HG02852 (cell line): ENCODE measurements at regions not wholly inside any gene's neighbourhood (a gene's known extent, or its start where the extent isn't known, plus 50 kb on each side); places are given as distances from the start of the nearest gene placed in this dataset.
"Not testable (repeated sequence)": the region's sequence is repeated elsewhere in the genome, so short reads cannot be mapped to it uniquely, and the experiment has no call there.

ENCODE experiments used
- ATAC-seq: cut with Tn5 transposase; IDR thresholded peaks from one replicate; pipeline ENCODE4 v1.9.1; 2021; ENCODE audit warnings: mild to moderate bottlenecking, moderate library complexity; ENCODE audit not compliant: unreplicated experiment

DNA sequence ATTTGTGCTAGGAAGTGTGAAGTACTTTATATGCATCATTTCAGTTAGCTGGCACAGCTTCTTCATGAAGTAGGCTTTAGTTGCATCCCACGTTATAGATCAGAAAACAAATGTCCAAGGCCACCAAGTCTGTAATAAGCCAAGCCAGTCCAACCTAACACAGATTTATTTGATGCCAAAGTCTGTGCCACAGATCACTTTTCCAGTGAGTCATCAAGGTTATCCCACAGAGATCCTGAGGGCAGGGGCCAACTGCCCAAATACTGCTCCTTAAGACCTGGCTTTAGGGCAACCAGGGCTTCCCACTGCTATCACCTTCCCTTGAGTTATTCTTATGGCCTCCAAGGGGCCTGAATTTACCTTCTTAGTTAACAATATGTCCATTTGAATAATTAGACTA lies 1340.4 kb downstream of the XPNPEP1 start:
- ATAC-seq, result no peak

DNA sequence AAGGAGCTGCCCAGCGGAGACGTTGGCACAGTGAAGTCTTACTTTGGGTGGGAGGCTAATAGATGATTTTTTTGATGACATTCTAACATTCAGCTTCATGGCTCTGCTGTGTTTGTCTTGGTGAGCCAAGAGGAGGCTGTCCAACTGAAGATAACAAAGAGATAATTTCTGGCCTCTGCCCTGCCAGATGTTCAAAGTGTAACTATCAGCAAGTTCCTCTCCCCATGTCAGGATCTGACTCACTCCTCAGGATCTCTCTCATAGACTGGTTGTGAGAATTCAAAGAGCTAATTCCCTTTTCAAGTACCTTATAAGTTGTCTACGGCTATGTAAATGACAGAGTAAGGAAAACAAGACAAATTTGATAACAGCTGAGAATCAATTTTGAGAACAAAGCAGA lies 1340.9 kb downstream of the XPNPEP1 start:
- no peak for ATAC-seq

DNA sequence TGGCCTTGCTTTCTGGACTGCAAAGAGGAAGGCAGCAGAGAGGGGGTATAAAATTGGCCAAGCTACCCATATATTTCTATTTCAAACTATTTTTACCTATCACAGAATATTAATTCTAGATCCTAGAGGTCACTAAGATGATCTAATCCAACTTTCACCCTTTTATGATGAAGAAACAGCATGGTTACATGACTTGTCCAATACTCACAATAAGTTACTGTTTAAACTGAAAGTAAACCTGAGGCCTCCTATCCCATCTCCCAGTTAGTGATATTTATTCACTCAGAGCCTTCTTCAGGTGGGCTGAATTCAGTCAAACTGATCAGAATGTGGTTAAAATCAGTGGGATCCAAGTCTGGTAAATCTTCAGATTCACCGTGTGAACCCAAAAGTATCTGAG lies 1345.1 kb downstream of the XPNPEP1 start:
- ATAC-seq, result no peak

DNA sequence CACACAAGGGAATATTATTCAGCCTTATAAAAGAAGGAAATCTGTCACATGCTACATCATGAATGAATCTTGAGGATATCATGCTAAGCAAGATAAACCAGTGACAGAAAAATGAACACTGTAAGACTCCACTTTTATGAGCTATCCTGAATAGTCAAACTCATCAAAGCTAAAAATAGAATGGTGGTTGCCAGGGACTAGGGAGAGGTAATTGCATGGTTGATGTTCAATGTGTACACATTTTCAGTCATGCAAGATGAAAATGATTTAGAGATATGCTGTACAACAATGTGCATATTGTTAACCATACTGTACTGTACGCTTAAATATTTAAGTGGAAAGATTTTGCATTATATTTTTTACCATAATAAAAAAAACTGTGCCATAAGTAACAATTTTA lies 1349.1 kb downstream of the XPNPEP1 start:
- no peak for ATAC-seq

DNA sequence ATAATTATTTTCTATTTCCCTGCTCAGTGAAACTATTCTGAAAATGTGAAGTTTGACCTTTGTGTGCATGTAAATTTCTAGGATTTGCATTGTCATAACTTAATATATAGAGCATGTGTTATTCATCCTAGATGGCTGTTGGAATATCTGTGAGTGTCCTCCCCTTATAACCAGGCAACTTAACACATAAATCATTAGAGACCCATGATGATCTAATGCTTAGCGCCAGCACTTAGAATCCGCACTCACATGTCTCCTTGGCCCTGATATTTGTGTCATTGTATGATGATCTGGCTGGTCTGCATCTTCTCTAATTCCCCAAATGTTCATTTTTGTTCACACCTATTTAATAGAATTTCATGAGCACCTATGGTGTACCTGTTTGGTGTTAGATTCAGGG lies 1354.5 kb downstream of the XPNPEP1 start:
- no peak for ATAC-seq

DNA sequence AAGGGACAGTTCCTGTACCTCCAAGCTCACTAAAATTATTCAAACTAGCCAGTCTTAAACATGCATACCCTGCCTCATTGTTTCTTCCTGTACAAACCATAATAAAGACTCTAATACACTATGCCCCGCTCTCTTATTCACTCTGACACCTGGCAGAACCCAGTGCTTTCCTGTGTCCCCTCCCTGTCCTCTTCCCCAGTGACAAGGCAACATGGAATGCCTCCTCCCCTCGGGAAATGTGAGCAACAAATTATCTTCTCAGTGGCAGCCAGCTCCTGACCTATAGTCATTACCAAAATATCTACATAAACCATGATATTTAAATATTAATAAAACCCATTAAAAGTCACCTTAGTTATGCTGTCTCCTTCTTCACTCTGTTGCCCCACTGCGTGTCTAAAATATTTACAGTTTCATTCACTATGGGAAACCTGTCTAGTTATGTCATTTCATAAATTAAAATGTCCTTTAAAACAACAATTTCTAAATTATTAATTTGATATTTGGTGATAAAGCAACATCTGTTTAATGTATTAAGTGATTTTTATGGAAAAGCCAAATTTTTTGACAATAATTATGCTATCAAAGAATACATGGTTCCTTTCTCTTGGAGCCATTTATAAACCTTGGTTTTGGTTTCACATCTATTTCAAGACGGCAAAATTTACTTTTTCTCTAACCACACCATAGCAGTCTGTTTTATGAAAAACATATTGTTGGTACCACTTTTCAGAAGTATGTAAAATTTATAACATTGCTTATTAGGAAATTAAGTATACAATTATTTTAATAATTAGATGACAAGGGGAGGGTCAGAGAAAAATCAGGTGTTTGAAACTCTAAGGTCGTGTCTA lies 1355.2 kb downstream of the XPNPEP1 start:
- peak; percentile 75 for ATAC-seq

DNA sequence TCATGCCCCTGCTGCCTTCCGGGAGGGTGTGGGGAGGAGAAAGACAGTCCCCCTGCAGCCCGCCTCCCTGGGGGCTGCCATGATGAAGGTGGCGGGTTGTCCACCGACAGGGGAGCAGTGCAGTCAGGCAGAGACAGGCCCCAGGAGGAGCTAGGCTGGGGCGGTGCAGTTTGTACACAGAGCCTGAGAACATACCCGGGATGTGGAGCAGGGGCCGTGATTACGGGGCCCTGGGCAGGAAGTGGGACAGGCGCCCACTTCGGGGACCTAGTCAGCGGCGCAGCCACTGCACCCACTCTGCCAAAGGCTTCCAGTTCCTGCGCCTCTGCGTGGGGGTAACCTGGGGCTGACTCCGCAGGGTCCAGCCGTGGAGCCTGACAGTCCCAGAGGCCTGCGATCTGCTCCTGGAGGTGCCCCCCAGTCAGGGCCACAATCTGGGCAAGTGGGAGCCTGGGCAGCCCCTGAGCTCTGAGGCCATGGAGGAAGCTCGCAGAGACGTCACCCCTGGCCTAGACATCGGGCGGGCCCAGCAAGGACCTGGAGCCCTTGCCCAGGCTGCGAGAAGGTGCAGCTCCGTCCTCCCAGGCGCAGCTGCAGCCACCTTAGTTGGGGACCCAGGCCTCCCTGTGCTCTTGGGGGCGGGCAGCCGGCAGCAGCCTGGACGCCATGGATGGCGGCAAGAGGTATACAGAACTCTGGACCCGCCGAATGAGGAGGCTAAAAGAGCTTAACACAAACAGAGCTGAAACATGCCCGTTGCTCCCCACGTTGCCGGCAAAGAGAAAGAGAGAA lies 1356.8 kb downstream of the XPNPEP1 start:
- ATAC-seq, result no peak

DNA sequence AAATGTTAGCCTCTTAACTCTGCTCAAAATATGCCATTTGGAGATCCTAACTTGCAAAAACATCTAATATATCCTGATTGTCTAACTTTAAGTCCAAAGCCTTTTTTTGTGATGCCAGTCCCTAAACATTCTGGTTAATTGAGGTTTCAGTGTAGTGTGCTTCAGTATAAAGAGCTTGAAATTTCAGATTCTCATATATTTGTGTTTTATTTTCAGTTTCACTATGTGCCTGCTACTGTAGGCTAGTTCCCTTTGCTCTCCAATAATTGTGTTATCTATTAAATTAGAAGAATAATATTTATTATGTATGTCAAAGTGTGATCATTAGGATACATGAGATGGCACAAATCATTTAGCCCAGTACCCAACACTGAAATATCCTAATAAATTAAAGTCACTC lies 1361.2 kb downstream of the XPNPEP1 start:
- ATAC-seq, result no peak

DNA sequence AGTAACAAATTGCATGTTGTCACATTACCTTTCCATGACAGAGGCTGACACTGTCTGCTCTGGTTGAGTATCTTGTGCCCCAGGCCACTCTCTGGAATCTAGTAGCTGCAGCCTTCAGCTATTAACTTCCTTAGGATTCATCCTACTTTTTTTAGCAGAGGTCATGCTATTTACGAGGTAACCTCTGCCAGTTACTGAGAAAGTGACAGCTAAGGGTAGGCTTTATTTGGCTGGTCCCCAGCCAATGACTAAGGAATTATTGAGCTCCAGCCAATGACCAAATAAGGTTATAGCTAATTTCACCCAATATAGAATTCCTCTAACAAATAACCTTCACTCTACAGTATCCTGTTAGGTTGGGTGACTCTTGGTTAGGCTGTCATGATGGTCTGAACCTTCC lies 1361.7 kb downstream of the XPNPEP1 start:
- ATAC-seq, result no peak

DNA sequence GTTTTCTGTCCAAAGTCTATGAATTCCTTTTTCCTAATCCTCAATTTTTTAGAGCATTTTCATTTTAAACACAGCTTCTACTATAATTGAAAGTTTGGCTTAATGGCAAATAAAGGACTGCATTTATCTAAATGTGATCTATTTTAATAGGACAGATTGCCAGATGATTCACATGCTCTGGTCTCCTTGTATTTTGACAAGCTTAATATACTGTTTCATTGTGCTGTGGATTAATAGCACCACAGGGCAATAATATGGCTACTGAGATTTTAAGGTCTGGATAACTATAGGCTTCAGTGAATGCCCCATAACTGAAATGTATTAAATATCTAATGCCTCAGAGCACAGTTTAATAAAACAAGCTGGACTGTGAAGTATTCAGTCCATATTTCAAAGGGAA lies 1362.8 kb downstream of the XPNPEP1 start:
- no peak for ATAC-seq

DNA sequence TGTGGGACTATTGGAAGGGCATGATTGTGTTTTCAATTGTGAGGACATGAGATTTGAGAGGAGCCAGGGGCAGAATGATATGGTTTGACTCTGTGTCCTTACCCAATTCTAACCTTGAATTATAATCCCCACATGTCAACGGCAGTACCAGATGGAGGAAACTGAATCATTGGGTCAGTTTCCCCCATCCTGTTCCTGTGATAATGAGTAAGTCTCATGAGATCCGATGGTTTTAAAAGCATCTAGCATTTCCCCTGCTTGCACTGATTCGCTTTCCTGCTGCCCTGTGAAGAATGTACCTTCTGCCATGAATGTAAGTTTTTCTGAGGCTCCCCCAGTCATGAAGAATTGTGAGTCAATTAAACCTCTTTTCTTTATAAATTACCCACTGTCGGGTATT lies 1367.1 kb downstream of the XPNPEP1 start:
- ATAC-seq, result no peak

DNA sequence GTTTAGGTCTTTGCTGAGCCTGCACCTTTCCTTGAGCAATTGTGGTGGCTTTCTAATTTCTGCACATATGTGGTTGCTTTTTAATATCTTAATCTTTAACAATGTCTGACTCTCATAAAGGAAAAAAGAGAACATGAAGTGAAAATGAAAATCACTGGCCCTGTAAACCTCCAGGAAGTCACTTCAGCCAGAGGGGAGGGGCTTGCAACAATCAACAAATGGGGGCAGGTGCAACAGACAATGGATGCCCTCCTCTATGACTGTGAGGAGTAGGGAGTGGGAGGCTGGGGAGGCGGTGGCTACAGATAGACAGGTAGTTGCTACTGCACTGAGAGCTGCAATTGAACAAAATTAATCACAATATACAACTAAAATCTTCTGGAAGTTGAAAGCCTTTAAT lies 1377.4 kb downstream of the XPNPEP1 start:
- ATAC-seq, result peak; percentile 90

DNA sequence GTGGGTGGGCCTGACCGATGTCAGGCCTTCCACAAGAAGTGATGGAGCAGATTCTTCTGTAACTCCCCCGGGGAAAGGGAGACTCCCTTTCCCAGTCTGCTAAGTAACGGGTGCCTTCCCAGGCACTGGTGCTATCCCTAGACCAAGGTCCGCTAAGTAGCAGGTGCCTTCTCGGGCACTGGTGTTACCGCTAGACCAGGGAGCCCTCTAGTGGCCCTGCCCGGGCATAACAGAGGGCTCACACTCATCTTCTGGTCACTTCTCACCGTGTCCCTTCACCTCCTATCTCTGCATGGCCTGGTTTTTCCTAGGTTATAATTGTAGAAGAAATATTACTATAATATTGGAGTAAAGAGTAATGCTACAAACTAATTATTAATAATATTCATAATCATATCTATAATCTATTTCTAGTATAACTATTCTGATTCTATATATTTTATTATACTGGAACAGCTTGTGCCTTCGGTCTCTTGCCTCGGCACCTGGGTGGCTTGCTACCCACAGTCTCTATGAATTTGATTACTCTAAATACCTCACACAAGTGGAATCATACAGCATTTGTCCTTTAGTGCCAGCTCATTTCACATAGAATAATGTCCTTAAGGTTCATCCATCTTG lies 1378.7 kb downstream of the XPNPEP1 start:
- ATAC-seq, result peak; percentile 71

DNA sequence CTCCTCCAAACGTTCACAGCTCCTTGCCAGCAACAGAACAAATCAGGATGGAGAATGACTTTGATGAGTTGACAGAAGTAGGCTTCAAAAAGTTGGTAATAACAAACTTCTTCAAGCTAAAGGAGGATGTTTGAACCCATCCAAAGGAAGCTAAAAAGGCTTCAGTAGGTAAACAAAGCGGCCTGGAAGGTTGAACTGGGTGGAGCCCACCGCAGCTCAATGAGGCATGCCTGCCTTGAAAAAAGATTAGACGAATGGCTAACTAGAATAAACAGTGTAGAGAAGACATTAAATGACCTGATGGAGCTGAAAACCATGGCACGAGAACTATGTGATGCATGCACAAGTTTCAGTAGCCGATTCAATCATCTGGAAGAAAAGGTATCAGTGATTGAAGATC lies 1369.0 kb upstream of the SORCS1 start:
- ATAC-seq, result not testable (repeated sequence)

DNA sequence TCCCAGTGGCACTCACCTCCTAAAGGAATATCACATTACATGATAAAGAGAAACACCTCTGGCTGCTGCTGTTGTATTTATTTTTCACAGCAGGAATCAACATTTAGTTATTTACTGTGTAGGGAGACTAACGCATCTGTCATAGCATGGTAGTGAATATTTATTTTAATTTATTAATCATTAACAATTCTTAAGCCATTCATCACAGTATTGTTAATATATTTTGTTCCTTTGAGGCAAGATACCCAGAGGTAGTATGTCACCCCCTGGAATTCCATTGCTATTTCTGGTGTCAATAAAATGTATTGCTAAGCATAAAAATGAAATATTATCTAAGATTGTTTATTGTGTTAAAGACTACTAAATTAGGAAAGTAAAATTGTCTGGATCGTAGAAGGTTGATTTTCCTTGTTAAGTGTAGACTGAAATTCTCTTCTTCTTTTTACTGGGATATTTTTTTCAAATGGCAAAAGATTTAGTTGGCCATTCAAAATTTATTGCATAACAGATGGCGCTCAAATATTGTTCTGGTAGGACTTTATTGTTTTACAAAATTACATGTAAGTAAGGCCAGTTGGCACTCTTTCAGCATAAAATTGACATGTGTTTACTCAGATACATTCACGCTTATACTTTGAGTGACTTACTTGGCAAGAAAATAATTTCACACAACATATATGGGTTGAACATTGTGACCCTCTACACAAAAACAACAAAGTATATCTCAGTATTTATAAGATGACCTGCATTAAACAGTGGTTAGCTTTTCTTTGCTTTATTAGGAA lies 1358.7 kb upstream of the SORCS1 start:
- no peak for ATAC-seq

DNA sequence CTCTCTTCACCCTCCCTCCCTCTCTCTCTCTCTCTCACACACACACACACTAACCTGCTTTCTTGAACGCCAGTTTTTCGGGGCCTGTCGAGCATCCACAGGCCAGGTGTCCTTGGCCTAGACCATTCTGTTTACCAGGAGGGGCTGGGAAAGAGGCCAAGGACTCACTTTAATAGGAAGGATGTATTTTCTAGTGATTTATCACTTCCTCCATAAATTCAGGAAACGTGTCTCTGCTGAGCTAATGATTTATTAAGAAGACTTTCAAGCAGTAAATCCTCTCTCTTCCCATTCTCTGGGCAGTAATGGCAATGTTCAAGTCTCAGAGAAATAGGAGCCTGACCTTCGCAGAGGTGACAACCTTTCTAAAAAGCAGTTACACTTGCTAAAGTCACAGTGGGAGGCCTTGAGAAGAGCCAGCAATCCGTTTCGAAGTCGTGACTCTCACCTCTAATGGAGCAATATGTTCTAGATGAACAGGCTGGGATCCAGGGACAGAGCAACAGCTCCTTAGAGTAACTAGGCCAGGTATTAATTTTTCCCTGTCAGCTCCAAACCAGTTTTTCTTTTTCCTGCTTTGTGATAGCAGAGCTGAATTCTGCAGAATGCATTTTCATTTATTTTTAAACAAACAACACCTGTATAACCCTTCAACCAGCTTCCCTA lies 1357.5 kb upstream of the SORCS1 start:
- ATAC-seq, result no peak

DNA sequence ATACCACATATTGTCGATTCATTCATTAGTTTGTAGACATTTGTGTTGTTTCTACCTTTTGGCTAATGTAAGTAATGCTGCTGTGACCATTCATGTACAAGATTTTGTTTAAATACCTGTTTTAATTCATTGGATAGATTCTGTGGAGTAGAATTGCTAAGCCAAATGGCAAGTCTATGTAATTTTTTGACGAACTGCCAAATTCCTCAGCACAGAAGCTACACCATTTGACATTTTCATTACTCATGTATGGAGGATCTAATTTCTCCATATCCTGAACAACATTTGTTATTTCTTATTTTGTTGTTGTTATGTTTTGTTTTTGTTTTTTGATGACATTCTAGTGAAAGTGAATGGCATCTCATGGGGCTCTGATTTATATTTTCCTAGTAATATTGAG lies 1351.3 kb upstream of the SORCS1 start:
- ATAC-seq, result no peak

DNA sequence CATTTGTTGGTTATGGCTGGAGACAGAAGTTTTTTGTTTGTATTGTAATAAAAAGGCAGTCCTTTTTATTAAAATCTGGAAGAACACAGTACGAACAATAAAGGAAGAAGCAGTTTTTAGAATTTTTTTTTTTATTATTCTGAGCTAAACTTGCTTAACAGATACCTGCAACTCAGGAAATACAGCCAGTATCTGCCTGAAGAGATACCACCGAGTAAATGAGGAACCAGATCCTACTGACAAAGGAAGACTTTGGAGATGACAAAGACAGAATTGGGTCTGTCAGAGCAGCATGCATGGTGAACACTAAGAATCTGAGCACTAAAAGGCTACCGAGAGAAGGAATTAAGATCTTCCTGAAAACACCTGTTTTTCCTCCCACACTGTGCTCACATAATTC lies 1335.9 kb upstream of the SORCS1 start:
- ATAC-seq, result no peak

DNA sequence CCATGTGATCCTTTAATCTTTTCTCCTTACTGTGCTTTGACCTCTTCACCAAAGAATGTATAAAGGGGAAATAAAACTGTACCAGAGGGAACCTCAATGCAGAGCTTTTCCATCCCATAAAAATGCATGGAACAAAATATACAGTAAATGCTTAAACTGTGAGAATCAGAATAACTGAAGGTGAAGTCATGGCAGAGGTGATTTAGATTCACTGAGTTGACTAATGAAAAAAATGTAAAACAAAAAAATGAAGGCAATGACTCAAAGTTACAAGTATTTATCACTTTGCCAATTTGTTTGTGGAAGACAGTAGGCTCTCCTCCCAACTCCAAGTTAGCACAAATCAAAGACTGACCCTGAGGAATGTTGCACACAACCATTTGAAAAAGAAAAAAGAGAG lies 1331.6 kb upstream of the SORCS1 start:
- ATAC-seq, result no peak

DNA sequence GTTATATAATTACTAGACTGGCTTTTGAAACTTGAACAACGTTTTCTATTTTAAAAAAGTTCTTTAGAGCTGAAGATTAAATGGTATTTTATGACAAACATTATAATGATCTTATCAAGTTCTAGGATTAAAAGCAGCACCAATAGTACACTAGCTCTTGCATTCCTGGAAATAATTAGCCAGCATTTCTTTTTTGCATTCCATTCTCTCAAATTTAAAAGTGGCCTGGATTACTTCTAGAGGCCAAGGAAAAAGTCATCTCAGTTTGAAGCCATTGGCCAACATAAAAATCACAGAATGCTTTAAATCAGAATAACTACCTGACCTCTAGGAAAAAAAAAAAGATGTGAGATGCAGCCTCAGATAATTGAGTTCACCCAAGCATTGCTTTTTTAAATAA lies 1326.4 kb upstream of the SORCS1 start:
- ATAC-seq, result no peak

DNA sequence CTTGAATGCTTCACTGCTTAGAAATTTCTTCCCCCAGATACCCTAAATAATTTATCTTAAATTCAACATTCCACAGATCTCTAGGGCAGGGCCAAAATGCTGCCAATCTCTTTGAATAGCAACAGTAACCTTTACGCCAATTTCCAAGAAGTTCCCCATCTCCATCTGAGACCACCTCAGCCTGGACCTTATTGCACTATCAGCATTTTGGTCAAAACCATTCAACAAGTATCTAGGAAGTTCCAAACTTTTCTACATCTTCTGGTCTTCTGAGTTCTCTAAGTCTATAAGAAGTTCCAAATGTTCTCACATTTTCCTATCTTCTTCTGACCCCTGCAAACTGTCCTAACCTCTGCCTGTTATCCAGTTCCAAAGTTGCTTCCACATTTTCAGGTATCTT lies 1306.9 kb upstream of the SORCS1 start:
- ATAC-seq, result no peak
